H9 (cell line): ENCODE measurements at regions not wholly inside any gene's neighbourhood (a gene's known extent, or its start where the extent isn't known, plus 50 kb on each side); places are given as distances from the start of the nearest gene placed in this dataset.
"Not testable (repeated sequence)": the region's sequence is repeated elsewhere in the genome, so short reads cannot be mapped to it uniquely, and the experiment has no call there.

Experiments used
- DNase-seq: peaks from one replicate; pipeline ENCODE4 v3.0.0-alpha.2; 2017
- H2AFZ ChIP-seq: one replicate; pipeline ENCODE4 v1.6.1; 2013; ENCODE audit warnings: mild to moderate bottlenecking, low read length, control low read depth, moderate library complexity
- H2AK5ac ChIP-seq: 2 replicates; pipeline ENCODE4 v1.6.1; 2013; ENCODE audit warnings: low read length, control low read depth, mixed read lengths; ENCODE audit not compliant: insufficient read length
- H2BK120ac ChIP-seq: one replicate; pipeline ENCODE4 v1.6.1; 2013; ENCODE audit warnings: low read depth, mild to moderate bottlenecking, low read length, control low read depth, inconsistent platforms; ENCODE audit not compliant: poor library complexity, severe bottlenecking
- H2BK12ac ChIP-seq: 2 replicates; pipeline ENCODE4 v1.6.1; 2013; ENCODE audit warnings: low read length, control low read depth, mixed read lengths, low read depth; ENCODE audit not compliant: insufficient read length
- H2BK15ac ChIP-seq: 2 replicates; pipeline ENCODE4 v1.6.1; 2013; ENCODE audit warnings: low read depth, low read length, control low read depth
- H2BK20ac ChIP-seq: one replicate; pipeline ENCODE4 v1.6.1; 2013; ENCODE audit warnings: low read depth, mild to moderate bottlenecking, low read length, control low read depth, inconsistent platforms; ENCODE audit not compliant: poor library complexity, severe bottlenecking
- H2BK5ac ChIP-seq: 2 replicates; pipeline ENCODE4 v1.6.1; 2013; ENCODE audit warnings: low read length, control low read depth, mixed read lengths; ENCODE audit not compliant: insufficient read length
- H3K14ac ChIP-seq: 2 replicates; pipeline ENCODE4 v1.6.1; 2013; ENCODE audit warnings: low read length, control low read depth; ENCODE audit not compliant: insufficient read depth
- H3K18ac ChIP-seq: 2 replicates; pipeline ENCODE4 v1.6.1; 2013; ENCODE audit warnings: low read depth, mild to moderate bottlenecking, mixed read lengths, low read length, control low read depth; ENCODE audit not compliant: insufficient read length
- H3K23ac ChIP-seq: 2 replicates; pipeline ENCODE4 v1.6.1; 2013; ENCODE audit warnings: low read length, control low read depth, mixed read lengths, low read depth; ENCODE audit not compliant: insufficient read length
- H3K23me2 ChIP-seq: 2 replicates; pipeline ENCODE4 v1.6.1; 2013; ENCODE audit warnings: low read depth, mild to moderate bottlenecking, mixed read lengths, low read length, control low read depth; ENCODE audit not compliant: insufficient read length, poor library complexity, severe bottlenecking
- H3K27ac ChIP-seq: 2 replicates; pipeline ENCODE4 v1.5.1; 2013; ENCODE audit warnings: low read length, control low read depth, mixed read lengths, low read depth; ENCODE audit not compliant: insufficient read length
- H3K27me3 ChIP-seq: 2 replicates; pipeline ENCODE4 v1.6.1; 2013; ENCODE audit warnings: low read length, control low read depth, inconsistent platforms; ENCODE audit not compliant: insufficient read depth
- H3K4ac ChIP-seq: 2 replicates; pipeline ENCODE4 v1.6.1; 2013; ENCODE audit warnings: low read depth, mild to moderate bottlenecking, control low read depth, inconsistent platforms, low read length, moderate library complexity
- H3K4me1 ChIP-seq: 2 replicates; pipeline ENCODE4 v1.6.1; 2013; ENCODE audit warnings: low read length, control low read depth, inconsistent platforms; ENCODE audit not compliant: insufficient read depth
- H3K4me2 ChIP-seq: 2 replicates; pipeline ENCODE4 v1.6.1; 2013; ENCODE audit warnings: low read length, control low read depth, mixed read lengths; ENCODE audit not compliant: insufficient read length, insufficient read depth
- H3K56ac ChIP-seq: 2 replicates; pipeline ENCODE4 v1.6.1; 2013; ENCODE audit warnings: low read depth, mild to moderate bottlenecking, mixed read lengths, low read length, control low read depth; ENCODE audit not compliant: insufficient read length
- H3K79me1 ChIP-seq: 2 replicates; pipeline ENCODE4 v1.6.1; 2013; ENCODE audit warnings: low read depth, mild to moderate bottlenecking, moderate library complexity, low read length, control low read depth, inconsistent platforms; ENCODE audit not compliant: insufficient read depth, poor library complexity, severe bottlenecking
- H3K79me2 ChIP-seq: 2 replicates; pipeline ENCODE4 v1.6.1; 2013; ENCODE audit warnings: low read length, control low read depth, inconsistent platforms; ENCODE audit not compliant: insufficient read depth
- H3K9ac ChIP-seq: 2 replicates; pipeline ENCODE4 v1.6.1; 2013; ENCODE audit warnings: low read length, control low read depth, mixed read lengths; ENCODE audit not compliant: insufficient read length; ENCODE audit errors: extremely low read depth
- H3K9me3 ChIP-seq: one replicate; pipeline ENCODE4 v1.6.1; 2013; ENCODE audit warnings: low read depth, low read length, inconsistent platforms; ENCODE audit not compliant: control insufficient read depth
- H3T11ph ChIP-seq: one replicate; pipeline ENCODE4 v1.6.1; 2013; ENCODE audit warnings: mild to moderate bottlenecking, low read length, control low read depth, inconsistent platforms
- H4K20me1 ChIP-seq: one replicate; pipeline ENCODE4 v1.6.1; 2013; ENCODE audit not compliant: control insufficient read depth, insufficient read length, insufficient read depth
- H4K5ac ChIP-seq: 2 replicates; pipeline ENCODE4 v1.6.1; 2013; ENCODE audit warnings: low read depth, mild to moderate bottlenecking, mixed read lengths, low read length, control low read depth; ENCODE audit not compliant: insufficient read length
- H4K8ac ChIP-seq: replicated peaks from 2 replicates; pipeline ENCODE4 v1.6.1; 2013; ENCODE audit warnings: low read length, control low read depth, mixed read lengths, low read depth; ENCODE audit not compliant: insufficient read length
- H4K91ac ChIP-seq: 2 replicates; pipeline ENCODE4 v1.6.1; 2013; ENCODE audit warnings: low read depth, mild to moderate bottlenecking, moderate library complexity, mixed read lengths, low read length, control low read depth; ENCODE audit not compliant: insufficient read length
- H3K27ac Mint-ChIP-seq, 3 experiments: 2 replicates in 2 of 3; 3 replicates in 1 of 3; pipeline ENCODE4 v1.8.0; 2020 to 2021; ENCODE audit warnings: mixed read lengths in 3 of 3, mild to moderate bottlenecking in 1 of 3, moderate library complexity in 1 of 3
- H3K27me3 Mint-ChIP-seq: 2 replicates; pipeline ENCODE4 v1.8.0; 2021; ENCODE audit warnings: low read depth, mild to moderate bottlenecking, moderate library complexity, mixed read lengths
- H3K36me3 Mint-ChIP-seq, 3 experiments: 2 replicates in 2 of 3; 3 replicates in 1 of 3; pipeline ENCODE4 v1.8.0; 2020 to 2021; ENCODE audit warnings: low read depth in 3 of 3, mixed read lengths in 3 of 3; ENCODE audit not compliant: insufficient read depth in 1 of 3
- H3K4me1 Mint-ChIP-seq, 2 experiments: 2 replicates each; pipeline ENCODE4 v1.8.0; 2020; ENCODE audit warnings: mixed read lengths in 2 of 2
- H3K4me3 Mint-ChIP-seq, 2 experiments: 2 replicates in 1 of 2; 3 replicates in 1 of 2; pipeline ENCODE4 v1.8.0; 2020 to 2021; ENCODE audit warnings: mild to moderate bottlenecking in 2 of 2, mixed read lengths in 2 of 2, moderate library complexity in 1 of 2
- H3K9me3 Mint-ChIP-seq, 2 experiments: 2 replicates in 1 of 2; 3 replicates in 1 of 2; pipeline ENCODE4 v1.8.0; 2020; ENCODE audit warnings: mild to moderate bottlenecking in 2 of 2, mixed read lengths in 2 of 2, moderate library complexity in 1 of 2
- CTCF ChIP-seq: fragments of 200-600 bp; sonication (generic); conservative IDR thresholded peaks from 3 replicates; pipeline ENCODE4 v1.8.0; 2021; ENCODE audit warnings: antibody characterized with exemption, mild to moderate bottlenecking
- WGBS: extraction: QIAGEN DNeasy Blood & Tissue Kit; methylation state at CpG from one replicate; pipeline ENCODE4 v1.1.7; 2013; ENCODE audit warnings: missing lambda C conversion rate, low lambda C conversion rate, mixed read lengths; ENCODE audit not compliant: insufficient read length; ENCODE audit errors: extremely low coverage; 5-methylcytosine and 5-hydroxymethylcytosine counted together

DNA sequence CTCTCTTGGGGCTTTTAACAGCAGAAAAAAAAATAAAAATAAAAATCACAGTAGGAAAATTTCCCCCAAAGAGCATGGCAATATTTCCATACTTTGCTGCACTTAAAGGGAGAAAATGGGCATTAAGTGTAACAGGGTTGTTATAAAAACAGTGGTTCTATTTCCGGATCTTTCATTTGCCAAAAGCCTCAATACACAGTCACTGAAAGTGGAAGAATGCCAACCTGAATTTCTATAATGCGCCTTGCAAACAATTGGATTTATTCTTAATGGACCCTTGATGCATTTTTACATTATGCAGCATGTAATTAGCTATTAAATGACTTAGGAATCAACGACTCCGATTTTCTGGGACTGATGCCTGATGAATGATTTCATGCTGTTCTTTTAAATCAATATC is 127.6 kb upstream of the NANOS1 start:
- WGBS = no CpG with 5 or more reads among the region's 4 CpGs
- H3K27ac ChIP-seq = no peak overlapping the region
- H3K4me3 Mint-ChIP-seq = no peak overlapping the region

DNA sequence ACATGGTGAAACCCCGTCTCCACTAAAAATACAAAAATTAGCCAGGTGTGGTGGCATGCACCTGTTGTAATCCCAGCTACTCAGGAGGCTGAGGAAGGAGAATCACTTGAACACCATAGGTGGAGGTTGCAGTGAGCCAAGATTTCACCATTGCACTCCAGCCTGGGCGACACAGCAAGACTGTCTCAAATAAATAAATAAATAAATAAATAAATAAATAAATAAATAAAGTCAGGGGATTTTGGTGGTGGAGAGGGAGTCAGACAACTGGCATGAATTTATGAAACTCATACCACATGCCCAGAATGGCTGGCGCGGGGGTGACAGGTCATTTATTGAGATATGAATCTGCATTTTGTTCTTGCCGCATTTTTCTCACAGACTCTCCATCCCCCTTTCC is 126.9 kb upstream of the NANOS1 start:
- not testable (repeated sequence) for H3K9ac ChIP-seq, H2BK12ac ChIP-seq, H4K20me1 ChIP-seq, H3K14ac ChIP-seq, H4K8ac ChIP-seq, H2BK15ac ChIP-seq, H3K23me2 ChIP-seq, H3K4me2 ChIP-seq, H3T11ph ChIP-seq, H3K27ac ChIP-seq, DNase-seq, H3K27ac Mint-ChIP-seq, H3K79me2 ChIP-seq, H3K36me3 Mint-ChIP-seq, H3K27me3 Mint-ChIP-seq, H2BK120ac ChIP-seq, H2AFZ ChIP-seq, H3K56ac ChIP-seq, H3K23ac ChIP-seq, H3K18ac ChIP-seq, H3K9me3 Mint-ChIP-seq, H2BK5ac ChIP-seq, H4K91ac ChIP-seq, H2AK5ac ChIP-seq, H3K9me3 ChIP-seq, H3K79me1 ChIP-seq, H3K4ac ChIP-seq, H3K4me1 ChIP-seq, H3K27me3 ChIP-seq, H3K4me3 Mint-ChIP-seq, H3K4me1 Mint-ChIP-seq, H4K5ac ChIP-seq, H2BK20ac ChIP-seq
- WGBS = no CpG with 5 or more reads among the region's 5 CpGs

More for the DNA sequence above, 127.6 kb upstream of the NANOS1 start:
- H2AK5ac ChIP-seq = no peak overlapping the region
- no peak overlapping the region for H2BK20ac ChIP-seq
- H3K9me3 Mint-ChIP-seq = no peaks in the 10 kb centered on the region
- H3K23me2 ChIP-seq = no peaks in the 10 kb centered on the region
- H3K27me3 ChIP-seq = no peaks in the 10 kb centered on the region
- H3K27ac Mint-ChIP-seq = no peak overlapping the region
- no peaks in the 10 kb centered on the region for H3K79me1 ChIP-seq
- H2BK120ac ChIP-seq = no peak overlapping the region
- H2AFZ ChIP-seq = no peak overlapping the region
- H3K4me1 Mint-ChIP-seq = peaks cover 3 to 8% of the 10 kb centered on the region in 2 experiments
- no peak for DNase-seq
- no peak overlapping the region for H3K4me2 ChIP-seq
- H3K56ac ChIP-seq = no peak overlapping the region
- H3K4ac ChIP-seq = no peak overlapping the region
- no peaks in the 10 kb centered on the region for H3K36me3 Mint-ChIP-seq
- H3T11ph ChIP-seq = no peak overlapping the region
- no peak overlapping the region for H3K18ac ChIP-seq
- H4K91ac ChIP-seq = no peak overlapping the region
- no peak overlapping the region for H2BK15ac ChIP-seq
- H2BK12ac ChIP-seq = no peak overlapping the region
- H2BK5ac ChIP-seq = no peak overlapping the region
- no peaks in the 10 kb centered on the region for H3K79me2 ChIP-seq
- no peaks in the 10 kb centered on the region for H3K4me1 ChIP-seq
- H3K27me3 Mint-ChIP-seq = no peaks in the 10 kb centered on the region; the same call in 1 of the 2 replicates
- H4K20me1 ChIP-seq = no peaks in the 10 kb centered on the region
- H3K9me3 ChIP-seq = no peaks in the 10 kb centered on the region
- H4K5ac ChIP-seq = no peak overlapping the region
- TF ChIP-seq CTCF = no peak
- no peak overlapping the region for H4K8ac ChIP-seq
- no peak overlapping the region for H3K9ac ChIP-seq
- no peak overlapping the region for H3K14ac ChIP-seq
- H3K23ac ChIP-seq = no peak overlapping the region
